Activated CD4-positive, CD25-positive, alpha-beta regulatory T cell treated with anti-CD3 and anti-CD28 coated beads, Interleukin-2, amount 50 U/mL, for 72 hours (primary cell): ENCODE measurements at regions not wholly inside any gene's neighbourhood (a gene's known extent, or its start where the extent isn't known, plus 50 kb on each side); places are given as distances from the start of the nearest gene placed in this dataset.

Experiments used
- DNase-seq: peaks from one replicate; pipeline ENCODE4 v3.0.0; 2021

GRCh38 chr2:12391116-12391515 lies 325.6 kb upstream of the TRIB2 start:
- DNase-seq, result no peak

- no peak for DNase-seq
These were observed 320.0 kb upstream of the TRIB2 start for GRCh38 chr2:12396699-12397098.

- DNase-seq, result no peak
These were observed 318.9 kb upstream of the TRIB2 start for GRCh38 chr2:12397854-12398253.

GRCh38 chr2:12399240-12399639 lies 317.5 kb upstream of the TRIB2 start:
- no peak for DNase-seq

GRCh38 chr2:12400543-12400942 lies 316.2 kb upstream of the TRIB2 start:
- no peak for DNase-seq

- DNase-seq, result no peak
These were observed 314.1 kb upstream of the TRIB2 start for GRCh38 chr2:12402440-12403139.

GRCh38 chr2:12404497-12404896 lies 312.2 kb upstream of the TRIB2 start:
- no peak for DNase-seq

- DNase-seq, result no peak
These were observed 309.6 kb upstream of the TRIB2 start for GRCh38 chr2:12407160-12407559.

- DNase-seq, result no peak
These were observed 303.8 kb upstream of the TRIB2 start for GRCh38 chr2:12412898-12413305.

- no peak for DNase-seq
These were observed 301.2 kb upstream of the TRIB2 start for GRCh38 chr2:12415536-12415935.

GRCh38 chr2:12416600-12416999 lies 300.1 kb upstream of the TRIB2 start:
- no peak for DNase-seq

GRCh38 chr2:12417786-12418185 lies 298.9 kb upstream of the TRIB2 start:
- no peak for DNase-seq

- DNase-seq, result no peak
These were observed 296.9 kb upstream of the TRIB2 start for GRCh38 chr2:12419803-12420202.

- no peak for DNase-seq
These were observed 295.7 kb upstream of the TRIB2 start for GRCh38 chr2:12421046-12421445.

- DNase-seq, result no peak
These were observed 292.5 kb upstream of the TRIB2 start for GRCh38 chr2:12424219-12424618.

- DNase-seq, result no peak
These were observed 291.9 kb upstream of the TRIB2 start for GRCh38 chr2:12424809-12425208.

GRCh38 chr2:12428324-12428723 lies 288.4 kb upstream of the TRIB2 start:
- no peak for DNase-seq

GRCh38 chr2:12428786-12429185 lies 287.9 kb upstream of the TRIB2 start:
- no peak for DNase-seq

GRCh38 chr2:12429779-12430406 lies 286.8 kb upstream of the TRIB2 start:
- DNase-seq, result no peak

- DNase-seq, result no peak
These were observed 286.2 kb upstream of the TRIB2 start for GRCh38 chr2:12430407-12431133.

- DNase-seq, result no peak
These were observed 283.6 kb upstream of the TRIB2 start for GRCh38 chr2:12432985-12433625.

- no peak for DNase-seq
These were observed 283.1 kb upstream of the TRIB2 start for GRCh38 chr2:12433626-12433990.

GRCh38 chr2:12434630-12435098 lies 282.1 kb upstream of the TRIB2 start:
- DNase-seq, result no peak
